GM21619 (cell line): ENCODE measurements at regions not wholly inside any gene's neighbourhood (a gene's known extent, or its start where the extent isn't known, plus 50 kb on each side); places are given as distances from the start of the nearest gene placed in this dataset.

Experiments used
- ATAC-seq: cut with Tn5 transposase; IDR thresholded peaks from one replicate; pipeline ENCODE4 v1.9.1; 2021; ENCODE audit not compliant: unreplicated experiment

DNA sequence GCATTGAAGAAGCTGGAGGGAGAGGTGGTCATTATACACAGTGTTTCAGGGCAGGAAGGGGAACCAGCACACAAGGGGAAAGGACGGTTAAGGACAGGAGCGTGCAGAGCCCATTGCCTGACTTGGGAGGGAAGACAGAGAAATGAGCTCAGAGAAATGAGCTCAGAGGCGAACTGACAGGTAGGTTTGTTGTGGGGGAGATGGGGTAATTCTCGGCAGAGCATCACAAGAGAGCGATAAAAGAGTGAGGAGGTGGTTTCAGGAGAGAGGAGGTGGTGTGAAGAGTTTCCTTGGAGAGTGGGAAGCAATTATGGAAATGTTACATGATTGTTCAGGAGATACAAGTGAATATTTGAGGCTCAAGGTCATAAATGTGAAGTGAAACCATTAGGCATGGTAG, 61.0 kb downstream of the MRGPRX1 start:
- no peak for ATAC-seq

GRCh38 chr11:18865951-18866350, 73.3 kb downstream of the MRGPRX1 start:
- no peak for ATAC-seq

- no peak for ATAC-seq
Observed at GRCh38 chr11:18865261-18865660, 73.7 kb upstream of the PTPN5 start.

GRCh38 chr11:18853086-18853720, 61.6 kb upstream of the PTPN5 start:
- ATAC-seq = peak; percentile 88

- ATAC-seq = no peak
Observed at GRCh38 chr11:18849406-18849805, 57.8 kb upstream of the PTPN5 start.

GRCh38 chr11:18844753-18845367, 53.3 kb upstream of the PTPN5 start:
- ATAC-seq = no peak
